ENCODE measurements at regions not wholly inside any gene's neighbourhood (a gene's known extent, or its start where the extent isn't known, plus 50 kb on each side); places are given as distances from the start of the nearest gene placed in this dataset.

- DNase-seq (ENCODE audit: low spot score) (peak; percentile 62), ATAC-seq (peak; percentile 99)
- Mint-ChIP-seq H3K36me3 (peaks cover under 1% of the 10 kb centered on the region), H3K9me3 (peaks cover 6% of the 10 kb centered on the region; the same call in 1 of the 2 replicates), H3K27ac (peak overlapping the region; percentile 99), H3K4me1 (peaks cover 3% of the 10 kb centered on the region), H3K4me3 (peak overlapping the region; percentile 99), H3K27me3 (ENCODE audit: low read depth) (no peaks in the 10 kb centered on the region)
- CTCF ChIA-PET: interaction anchor here (1.4 kb wide), 1 partner anchor 54 kb away, joined by 5 read pairs; no protein-coding TSS in a partner anchor
- POLR2A ChIA-PET: interaction anchor here (0.5 kb wide), 1 partner anchor 21 kb away, joined by 3 read pairs; no protein-coding TSS in a partner anchor
- TF ChIP-seq HMGXB4 (CRISPR knock-in tag; IDR thresholded peaks at IDR 0.05): no peak
- TF ChIP-seq GTF2I (CRISPR knock-in tag; conservative IDR thresholded peaks at IDR 0.05): no peak
- no peak for TF ChIP-seq SMAD3 (CRISPR knock-in tag; IDR thresholded peaks at IDR 0.05; ENCODE audit: borderline replicate concordance)
- no peak for TF ChIP-seq JAZF1 (CRISPR knock-in tag; IDR thresholded peaks at IDR 0.05)
- TF ChIP-seq FOXP4 (CRISPR knock-in tag; IDR thresholded peaks at IDR 0.05): peak; percentile 18; the same call in 1 of the 2 replicates
- TF ChIP-seq ZNF232 (CRISPR knock-in tag; IDR thresholded peaks at IDR 0.05): no peak
- no peak for TF ChIP-seq ZSCAN18 (CRISPR knock-in tag; IDR thresholded peaks at IDR 0.05)
- no peak for TF ChIP-seq CDX4 (CRISPR knock-in tag; IDR thresholded peaks at IDR 0.05; ENCODE audit: borderline replicate concordance)
- no peak for TF ChIP-seq NFATC4 (CRISPR knock-in tag; IDR thresholded peaks at IDR 0.05)
- TF ChIP-seq USF1 (CRISPR knock-in tag; IDR thresholded peaks at IDR 0.05): peak; percentile 83
- no peak for TF ChIP-seq ESRRA (CRISPR knock-in tag; IDR thresholded peaks at IDR 0.05; ENCODE audit: borderline replicate concordance)
- no peak for TF ChIP-seq CTCF (IDR thresholded peaks at IDR 0.05)
- TF ChIP-seq AFF4 (CRISPR knock-in tag; IDR thresholded peaks at IDR 0.05; ENCODE audit: borderline replicate concordance): no peak
- TF ChIP-seq TCF7 (CRISPR knock-in tag; IDR thresholded peaks at IDR 0.05; ENCODE audit: low read depth): no peak
- TF ChIP-seq ZNF317 (CRISPR knock-in tag; IDR thresholded peaks at IDR 0.05; ENCODE audit: borderline replicate concordance, low read depth): no peak
- TF ChIP-seq TP53 (CRISPR knock-in tag; IDR thresholded peaks at IDR 0.05): no peak
- TF ChIP-seq PRRX2 (CRISPR knock-in tag; IDR thresholded peaks at IDR 0.05): no peak
- TF ChIP-seq PREB (CRISPR knock-in tag; IDR thresholded peaks at IDR 0.05; ENCODE audit: borderline replicate concordance): no peak
- no peak for TF ChIP-seq SP1 (CRISPR knock-in tag; conservative IDR thresholded peaks at IDR 0.05)
- no peak for TF ChIP-seq ZNF121 (CRISPR knock-in tag; IDR thresholded peaks at IDR 0.05)
- no peak for TF ChIP-seq HMGA2 (CRISPR knock-in tag; IDR thresholded peaks at IDR 0.05)
- no peak for TF ChIP-seq FOXP1 (CRISPR knock-in tag; IDR thresholded peaks at IDR 0.05; ENCODE audit: borderline replicate concordance)
- TF ChIP-seq MXD4 (CRISPR knock-in tag; IDR thresholded peaks at IDR 0.05; ENCODE audit: borderline replicate concordance): no peak
- TF ChIP-seq GABPB1 (CRISPR knock-in tag; IDR thresholded peaks at IDR 0.05): no peak
- no peak for TF ChIP-seq NR2C2 (CRISPR knock-in tag; IDR thresholded peaks at IDR 0.05)
Observed at GRCh38 chrX:63560601-63561218, 209.6 kb upstream of the SPIN4 start.

All from WTC11 (cell line).